ENCODE measurements at regions not wholly inside any gene's neighbourhood (a gene's known extent, or its start where the extent isn't known, plus 50 kb on each side); places are given as distances from the start of the nearest gene placed in this dataset.

DNA sequence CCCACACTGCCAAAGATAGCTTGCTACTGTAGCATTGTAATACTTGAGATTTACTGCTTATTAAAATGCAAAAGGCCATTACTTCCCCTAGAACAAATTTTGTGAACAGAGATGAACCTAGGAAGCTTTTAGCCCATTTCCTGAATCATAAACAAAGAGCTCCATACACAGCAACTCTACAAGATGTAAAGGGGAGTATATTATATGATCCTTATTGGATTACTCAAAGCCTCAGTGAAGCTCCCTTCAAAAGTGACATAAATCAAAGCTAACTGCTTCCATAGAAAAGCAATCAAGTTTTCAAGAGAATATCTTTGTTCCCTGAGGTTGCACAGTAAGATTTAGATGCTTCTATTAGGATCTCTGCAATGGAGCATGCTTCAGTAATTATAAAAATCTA, 629.8 kb downstream of the EFNA5 start:
- Histone ChIP-seq H3K9me2 (replicated peaks; ENCODE audit: insufficient read depth) (no peaks in the 10 kb centered on the region), H4K20me1 (ENCODE audit: insufficient read depth, poor library complexity, severe bottlenecking) (no peaks in the 10 kb centered on the region), H3K4me2 (no peak overlapping the region), H3K4me1 (ENCODE audit: insufficient read depth) (no peaks in the 10 kb centered on the region), H3K27ac (no peak overlapping the region), H3K9me3 (ENCODE audit: low read depth) (no peaks in the 10 kb centered on the region), H3K36me3 (replicated peaks; ENCODE audit: insufficient read depth, low read depth) (no peaks in the 10 kb centered on the region), H3K27me3 (no peaks in the 10 kb centered on the region), H2AFZ (no peak overlapping the region), H3K4me3 (no peak overlapping the region), H3K79me2 (no peaks in the 10 kb centered on the region)
- no peak for TF ChIP-seq EZH2 (IDR thresholded peaks at IDR 0.05; ENCODE audit: borderline replicate concordance)
- TF ChIP-seq EZH2phosphoT487 (IDR thresholded peaks at IDR 0.05; ENCODE audit: low read depth, severe bottlenecking, unreplicated experiment), result no peak
- TF ChIP-seq, protein P1, sequence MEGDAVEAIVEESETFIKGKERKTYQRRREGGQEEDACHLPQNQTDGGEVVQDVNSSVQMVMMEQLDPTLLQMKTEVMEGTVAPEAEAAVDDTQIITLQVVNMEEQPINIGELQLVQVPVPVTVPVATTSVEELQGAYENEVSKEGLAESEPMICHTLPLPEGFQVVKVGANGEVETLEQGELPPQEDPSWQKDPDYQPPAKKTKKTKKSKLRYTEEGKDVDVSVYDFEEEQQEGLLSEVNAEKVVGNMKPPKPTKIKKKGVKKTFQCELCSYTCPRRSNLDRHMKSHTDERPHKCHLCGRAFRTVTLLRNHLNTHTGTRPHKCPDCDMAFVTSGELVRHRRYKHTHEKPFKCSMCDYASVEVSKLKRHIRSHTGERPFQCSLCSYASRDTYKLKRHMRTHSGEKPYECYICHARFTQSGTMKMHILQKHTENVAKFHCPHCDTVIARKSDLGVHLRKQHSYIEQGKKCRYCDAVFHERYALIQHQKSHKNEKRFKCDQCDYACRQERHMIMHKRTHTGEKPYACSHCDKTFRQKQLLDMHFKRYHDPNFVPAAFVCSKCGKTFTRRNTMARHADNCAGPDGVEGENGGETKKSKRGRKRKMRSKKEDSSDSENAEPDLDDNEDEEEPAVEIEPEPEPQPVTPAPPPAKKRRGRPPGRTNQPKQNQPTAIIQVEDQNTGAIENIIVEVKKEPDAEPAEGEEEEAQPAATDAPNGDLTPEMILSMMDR (IDR thresholded peaks at IDR 0.05; ENCODE audit: poor library complexity), result no peak
- DNase-seq (ENCODE audit: low spot score), result no peak

DNA sequence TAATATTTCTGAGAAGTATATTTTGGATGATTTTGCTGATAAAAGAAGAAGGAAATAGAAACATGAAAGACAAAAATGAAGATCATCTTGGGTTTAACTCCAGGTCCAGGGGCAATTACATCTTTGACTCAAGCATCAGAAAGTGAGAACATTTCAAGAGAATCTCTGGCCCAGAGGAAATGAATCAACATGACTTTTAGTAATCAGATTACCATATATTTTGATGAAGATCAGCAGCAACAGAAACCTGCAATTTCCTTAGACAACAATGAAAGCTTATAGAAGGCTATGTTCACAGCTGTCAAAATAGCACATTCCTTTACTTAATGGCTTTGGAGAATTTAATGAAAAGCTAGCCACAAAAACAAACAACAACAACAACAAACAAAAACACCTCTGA, 638.1 kb downstream of the EFNA5 start:
- Histone ChIP-seq H4K20me1 (ENCODE audit: insufficient read depth, poor library complexity, severe bottlenecking) (no peaks in the 10 kb centered on the region), H3K9me2 (replicated peaks; ENCODE audit: insufficient read depth) (no peaks in the 10 kb centered on the region), H2AFZ (no peak overlapping the region), H3K27ac (no peak overlapping the region), H3K4me2 (no peak overlapping the region), H3K4me3 (no peak overlapping the region), H3K36me3 (replicated peaks; ENCODE audit: insufficient read depth, low read depth) (no peaks in the 10 kb centered on the region), H3K4me1 (ENCODE audit: insufficient read depth) (peaks cover 3% of the 10 kb centered on the region), H3K9me3 (ENCODE audit: low read depth) (no peaks in the 10 kb centered on the region), H3K27me3 (no peaks in the 10 kb centered on the region), H3K79me2 (no peaks in the 10 kb centered on the region)
- TF ChIP-seq, protein P1 (IDR thresholded peaks at IDR 0.05; ENCODE audit: poor library complexity), result no peak
- TF ChIP-seq EZH2phosphoT487 (IDR thresholded peaks at IDR 0.05; ENCODE audit: low read depth, severe bottlenecking, unreplicated experiment) (no peak), EZH2 (IDR thresholded peaks at IDR 0.05; ENCODE audit: borderline replicate concordance) (no peak)
- DNase-seq (ENCODE audit: low spot score), result no peak

DNA sequence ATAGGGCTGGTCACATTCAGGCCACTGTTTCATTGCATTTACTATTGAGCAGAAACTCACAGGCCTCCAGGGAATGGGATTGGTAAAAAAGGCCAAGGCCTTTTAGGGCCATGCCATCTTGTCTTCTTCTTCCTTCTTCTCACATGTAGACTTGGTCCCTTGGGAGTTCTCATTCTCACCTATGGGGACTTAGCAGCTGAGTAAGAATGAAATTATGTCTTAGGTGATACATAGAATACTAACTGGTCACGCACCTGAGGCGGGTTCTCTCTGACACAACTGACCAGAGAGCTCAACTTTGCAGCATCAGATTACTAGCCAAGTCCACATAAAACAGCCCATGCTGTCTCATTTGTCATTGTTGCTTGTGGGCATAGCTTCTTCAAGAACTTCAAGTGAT, 641.8 kb downstream of the EFNA5 start:
- H3K27me3 ChIP-seq, result no peaks in the 10 kb centered on the region
- no peaks in the 10 kb centered on the region for H3K36me3 ChIP-seq (replicated peaks; ENCODE audit: insufficient read depth, low read depth)
- no peaks in the 10 kb centered on the region for H4K20me1 ChIP-seq (ENCODE audit: insufficient read depth, poor library complexity, severe bottlenecking)
- H3K9me3 ChIP-seq (ENCODE audit: low read depth), result no peaks in the 10 kb centered on the region
- 96% methylated on average over 2 of the region's 2 CpGs for WGBS (ENCODE audit: low lambda C conversion rate, missing lambda C conversion rate)
- peaks cover 3% of the 10 kb centered on the region for H3K4me1 ChIP-seq (ENCODE audit: insufficient read depth)
- no peak overlapping the region for H3K27ac ChIP-seq
- no peaks in the 10 kb centered on the region for H3K9me2 ChIP-seq (replicated peaks; ENCODE audit: insufficient read depth)
- H3K4me3 ChIP-seq, result no peak overlapping the region
- H2AFZ ChIP-seq, result no peak overlapping the region
- H3K79me2 ChIP-seq, result no peaks in the 10 kb centered on the region
- H3K4me2 ChIP-seq, result no peak overlapping the region
- DNase-seq (ENCODE audit: low spot score), result no peak
- TF ChIP-seq EZH2phosphoT487 (IDR thresholded peaks at IDR 0.05; ENCODE audit: low read depth, severe bottlenecking, unreplicated experiment), result no peak
- TF ChIP-seq, protein P1 (IDR thresholded peaks at IDR 0.05; ENCODE audit: poor library complexity), result no peak
- no peak for TF ChIP-seq EZH2 (IDR thresholded peaks at IDR 0.05; ENCODE audit: borderline replicate concordance)
